GM20431 (cell line): ENCODE measurements at regions not wholly inside any gene's neighbourhood (a gene's known extent, or its start where the extent isn't known, plus 50 kb on each side); places are given as distances from the start of the nearest gene placed in this dataset.
"Not testable (repeated sequence)": the region's sequence is repeated elsewhere in the genome, so short reads cannot be mapped to it uniquely, and the experiment has no call there.

Experiments used
- in situ Hi-C: fragments of 300-500 bp; cut with MseI, MboI; formaldehyde crosslinking; loops from one replicate; pipeline ENCODE4 v1.15.0; 2020; ENCODE audit warnings: low sequenced_read_pairs; ENCODE audit not compliant: unreplicated experiment

DNA sequence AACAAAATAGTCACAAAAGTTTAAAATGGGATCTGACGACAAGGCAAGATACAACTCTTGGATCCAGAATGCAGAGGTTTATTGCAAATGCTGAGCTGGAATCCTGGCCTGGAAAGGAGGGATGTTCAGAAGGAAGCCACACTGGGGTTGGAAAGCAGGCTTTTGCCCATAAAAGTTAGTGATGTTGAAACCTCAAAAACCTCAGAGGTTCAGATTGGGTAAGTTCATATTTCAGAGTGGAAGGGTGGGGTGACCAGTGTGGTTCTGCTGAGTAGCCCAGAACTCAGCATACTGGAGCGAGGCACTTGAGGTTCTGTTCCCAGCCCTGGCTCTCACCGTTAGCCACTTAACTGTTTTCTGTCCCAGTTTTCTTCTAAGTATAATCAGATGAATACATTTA, 114.0 kb upstream of the OSTN start:
- in situ Hi-C loops = no loop called here

GRCh38 chr3:191078913-191079312, 120.1 kb upstream of the OSTN start:
- in situ Hi-C loops = not testable (repeated sequence)

GRCh38 chr3:191076903-191077552, 122.0 kb upstream of the OSTN start:
- in situ Hi-C loops = no loop called here

GRCh38 chr3:191074511-191074910, 124.5 kb upstream of the OSTN start:
- in situ Hi-C loops = no loop called here

DNA sequence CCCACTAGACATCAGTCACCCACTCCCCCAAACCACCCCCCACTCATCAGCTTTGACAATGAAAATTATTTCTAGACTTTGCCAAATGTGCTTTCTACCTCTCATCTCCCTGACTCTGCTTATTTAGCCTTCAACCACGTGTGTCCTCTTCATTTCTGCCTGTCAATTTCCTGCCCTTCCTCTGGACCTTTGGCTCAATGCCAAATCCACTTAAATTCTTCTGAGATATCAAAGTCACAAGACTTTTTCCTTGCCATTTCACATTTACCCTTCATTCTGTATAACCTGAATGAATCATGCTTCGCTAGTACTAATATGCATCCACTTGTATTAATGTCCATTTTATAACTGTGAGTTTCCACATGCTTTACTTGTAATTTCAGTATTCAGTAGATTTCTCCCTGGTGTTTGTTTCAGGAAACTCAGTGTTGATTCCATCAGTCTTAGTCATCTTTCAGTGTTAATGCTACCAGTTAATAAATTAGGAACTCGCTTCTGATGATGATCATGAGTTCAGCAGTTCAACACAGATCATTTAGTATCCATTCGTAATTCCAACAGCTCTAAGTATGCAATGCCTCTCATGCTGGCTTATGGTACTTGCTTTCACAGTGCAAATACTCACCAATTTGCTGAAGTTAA, 128.2 kb upstream of the OSTN start:
- in situ Hi-C loops = no loop called here

- in situ Hi-C loops = no loop called here
Measured at GRCh38 chr3:191070201-191070600, 128.8 kb upstream of the OSTN start.

- in situ Hi-C loops = no loop called here
Measured at GRCh38 chr3:191068946-191069813, 129.9 kb upstream of the OSTN start.

DNA sequence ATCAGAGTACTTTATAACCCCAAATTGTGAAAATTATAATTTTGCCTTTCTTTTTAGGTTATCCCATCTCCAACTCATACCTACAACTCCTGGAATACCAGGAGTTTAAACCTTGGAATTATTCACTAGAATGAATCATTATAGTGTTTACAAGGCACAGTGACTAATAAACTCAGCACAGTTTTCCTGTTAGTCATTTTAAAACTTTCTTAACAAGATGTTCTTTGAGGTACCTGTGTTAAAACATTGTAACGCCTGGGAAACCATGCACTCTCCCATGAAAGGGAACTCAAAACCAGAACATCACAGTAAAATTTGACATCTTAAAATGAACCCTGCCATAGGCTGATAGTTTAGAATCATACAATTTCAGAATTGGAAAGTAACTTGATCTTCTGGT, 132.4 kb upstream of the OSTN start:
- in situ Hi-C loops = no loop called here

DNA sequence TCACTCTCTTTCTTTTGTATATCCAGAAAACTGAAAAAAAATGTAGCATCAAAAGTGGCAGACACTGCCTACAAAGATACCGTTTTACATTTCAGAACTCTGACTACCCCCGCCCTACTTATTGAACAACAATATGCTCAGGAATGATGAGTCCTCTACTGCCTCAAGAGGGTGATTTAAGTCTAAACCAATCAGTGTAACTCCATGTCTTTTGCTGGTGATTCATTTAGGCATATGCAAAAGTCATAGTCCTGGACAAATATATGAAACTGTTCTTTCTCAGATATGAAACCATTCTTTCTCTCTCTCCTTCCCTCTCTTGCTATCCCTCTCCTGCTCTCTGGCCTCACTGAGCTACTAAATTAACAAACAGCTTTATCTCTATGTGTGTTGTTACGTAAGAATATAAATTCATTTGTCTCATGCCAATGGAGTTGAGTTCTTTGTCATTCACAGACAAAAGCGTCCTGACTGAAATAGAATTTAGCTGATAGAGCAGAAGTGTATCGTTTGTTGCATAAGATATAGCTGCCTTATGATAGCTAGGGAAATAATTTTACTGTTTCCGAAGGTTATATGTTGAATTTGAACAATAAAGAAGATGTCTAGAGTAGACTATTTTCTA, 133.7 kb upstream of the OSTN start:
- in situ Hi-C loops = no loop called here

DNA sequence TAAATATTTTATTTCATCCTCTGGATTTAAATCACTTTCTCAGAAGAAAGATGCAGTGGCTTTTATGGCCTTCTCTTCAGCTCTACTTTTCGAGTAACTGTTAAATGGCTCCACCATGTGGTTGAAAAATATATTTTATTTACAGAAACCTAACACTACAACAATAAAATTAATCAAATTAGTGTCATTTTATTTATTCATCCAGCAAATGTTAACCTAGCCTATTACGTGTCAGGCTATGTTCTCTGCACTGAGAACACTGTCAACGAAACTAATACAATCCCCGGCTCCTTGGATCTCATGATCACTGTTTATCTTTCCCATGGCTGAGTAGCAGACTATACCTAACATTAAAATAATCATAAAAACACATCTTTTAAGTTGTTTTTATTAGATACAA, 148.0 kb upstream of the OSTN start:
- in situ Hi-C loops = no loop called here

GRCh38 chr3:191047930-191048329, 151.1 kb upstream of the OSTN start:
- in situ Hi-C loops = no loop called here

DNA sequence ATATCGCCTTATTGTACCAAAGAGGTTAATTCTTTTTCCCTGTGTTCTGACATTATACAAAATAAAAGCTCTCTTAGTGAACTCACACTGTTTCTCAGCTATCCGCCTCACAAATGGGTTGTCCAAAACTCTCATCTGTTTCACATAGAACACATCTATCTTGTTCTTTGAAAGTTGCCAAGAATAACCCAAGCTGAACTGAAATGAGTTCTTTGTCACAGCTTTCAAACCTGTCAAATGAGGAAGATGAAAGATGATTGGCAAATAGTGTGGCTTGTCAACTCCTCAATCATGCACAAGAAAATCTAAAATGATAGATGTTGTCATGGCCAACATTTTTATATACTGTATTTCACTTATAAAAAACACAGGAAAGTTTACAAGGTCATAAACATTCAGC, 168.1 kb upstream of the OSTN start:
- in situ Hi-C loops = no loop called here

DNA sequence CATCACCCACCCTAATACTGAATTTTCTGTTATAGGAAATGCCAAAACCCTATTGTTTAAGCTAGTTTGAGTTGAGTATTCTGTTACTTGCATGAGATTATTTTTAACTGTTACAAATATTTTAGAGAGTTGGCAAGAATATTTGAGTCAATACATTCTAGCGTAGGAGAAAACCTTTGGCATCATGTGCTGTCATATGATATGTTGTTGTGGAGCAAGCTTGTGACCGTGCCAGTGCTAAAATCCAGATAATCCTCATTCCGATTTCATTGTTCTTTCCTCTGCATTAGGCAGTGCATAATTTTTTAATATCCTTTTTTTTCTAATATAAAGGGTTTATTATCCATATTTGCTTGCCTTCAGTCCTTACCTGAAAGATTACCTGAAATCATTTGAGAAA, 168.0 kb upstream of the GMNC start:
- in situ Hi-C loops = no loop called here

DNA sequence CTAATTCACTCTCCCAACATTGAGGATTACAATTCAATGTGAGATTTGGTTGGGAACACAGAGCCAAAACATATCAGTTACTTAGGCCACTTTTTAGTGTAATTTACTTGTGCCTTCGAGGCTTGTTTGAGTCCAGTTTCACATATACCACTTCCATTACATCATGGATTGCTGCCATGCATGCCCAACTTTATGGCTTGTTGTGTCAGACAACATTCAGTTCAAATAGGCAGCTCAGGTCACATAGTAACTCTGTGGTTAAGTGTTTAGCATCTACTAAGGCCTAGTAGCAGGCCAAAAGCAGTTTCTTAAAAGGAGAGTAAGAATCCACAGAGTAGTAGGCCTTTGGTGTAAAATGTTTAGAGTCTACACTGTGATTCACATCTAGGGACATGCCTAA, 164.3 kb upstream of the GMNC start:
- in situ Hi-C loops = no loop called here

DNA sequence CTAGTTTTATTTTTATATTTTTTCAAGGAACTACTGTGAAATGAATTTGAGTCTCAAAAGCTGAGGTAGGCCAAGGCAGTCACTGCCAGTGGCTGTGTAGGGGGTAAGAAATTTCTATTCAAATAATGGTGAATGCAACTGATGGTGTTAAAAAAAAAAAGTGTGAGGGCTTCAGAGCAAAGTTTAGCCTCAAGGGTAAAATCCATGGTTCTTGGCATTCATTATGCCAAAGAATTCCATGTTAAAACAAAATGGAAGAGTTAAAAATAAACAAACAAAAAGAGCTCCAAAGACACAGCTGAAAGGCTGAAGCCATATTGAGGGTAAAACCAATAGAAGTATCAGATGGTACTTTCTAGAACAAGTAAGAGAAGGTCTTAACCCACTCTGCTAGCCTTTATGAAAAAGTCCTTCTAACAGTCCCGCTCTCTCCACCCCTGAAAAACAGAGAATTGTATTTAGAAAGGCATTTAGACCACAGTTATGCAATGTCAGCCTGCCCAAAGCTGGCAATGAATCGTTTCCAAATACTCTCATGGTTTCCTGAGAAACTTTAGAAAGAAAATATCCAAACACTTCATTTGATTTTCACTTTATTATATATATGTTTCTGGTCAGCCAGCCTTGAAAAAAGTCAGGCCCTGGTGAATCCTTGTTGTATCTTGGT, 158.4 kb upstream of the GMNC start:
- in situ Hi-C loops = no loop called here

DNA sequence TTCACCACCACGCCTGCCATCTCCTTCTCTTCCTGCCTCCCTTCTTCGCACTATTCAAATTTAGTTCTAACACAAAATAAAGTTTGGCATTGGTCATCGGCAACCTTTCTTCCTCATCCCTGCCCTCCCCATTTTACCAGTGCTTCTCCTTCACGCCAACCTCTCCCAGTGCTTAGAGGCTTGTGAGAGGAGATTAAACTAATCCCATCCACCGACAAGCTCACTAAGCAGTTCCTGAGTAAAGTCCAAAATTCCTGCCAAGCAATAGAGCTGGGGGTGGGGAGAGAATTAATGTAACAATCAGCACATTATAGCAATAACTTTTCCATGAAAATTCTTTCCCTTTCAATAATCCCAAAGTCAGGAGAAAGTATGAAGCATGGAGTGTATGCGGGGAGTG, 157.4 kb upstream of the GMNC start:
- in situ Hi-C loops = no loop called here

- in situ Hi-C loops = not testable (repeated sequence)
Measured at GRCh38 chr3:191015960-191016359, 153.5 kb upstream of the GMNC start.

GRCh38 chr3:191008074-191008473, 145.6 kb upstream of the GMNC start:
- in situ Hi-C loops = no loop called here

GRCh38 chr3:191005790-191006189, 143.3 kb upstream of the GMNC start:
- in situ Hi-C loops = no loop called here

GRCh38 chr3:191003742-191004141, 141.2 kb upstream of the GMNC start:
- in situ Hi-C loops = no loop called here
